Activated CD4-positive, CD25-positive, alpha-beta regulatory T cell treated with anti-CD3 and anti-CD28 coated beads, Interleukin-2, amount 50 U/mL, for 16 hours (primary cell): ENCODE measurements at regions not wholly inside any gene's neighbourhood (a gene's known extent, or its start where the extent isn't known, plus 50 kb on each side); places are given as distances from the start of the nearest gene placed in this dataset.

Experiments
- DNase-seq: peaks from one replicate; pipeline ENCODE4 v3.0.0-alpha.2; 2020; ENCODE audit warnings: low read depth, low spot score

DNA sequence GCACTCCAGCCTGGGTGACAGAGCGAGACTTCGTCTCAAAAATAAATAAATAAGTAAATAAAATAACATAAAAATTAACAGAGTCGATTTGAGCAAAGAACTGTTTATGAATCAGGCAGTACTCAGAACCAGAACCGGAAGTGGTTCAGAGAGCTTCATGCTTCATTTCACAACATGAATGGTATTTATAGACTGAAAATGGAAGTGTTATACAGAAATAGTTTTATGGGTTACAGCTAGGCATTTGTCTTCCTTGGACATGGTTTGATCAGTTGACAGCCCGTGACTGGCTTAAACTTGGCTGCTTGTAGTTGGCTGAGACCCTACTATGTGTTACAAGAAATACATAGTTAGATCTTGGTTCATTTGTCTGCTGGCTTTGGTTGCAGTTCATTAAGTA lies 216.0 kb upstream of the MCTP2 start:
- no peak for DNase-seq

DNA sequence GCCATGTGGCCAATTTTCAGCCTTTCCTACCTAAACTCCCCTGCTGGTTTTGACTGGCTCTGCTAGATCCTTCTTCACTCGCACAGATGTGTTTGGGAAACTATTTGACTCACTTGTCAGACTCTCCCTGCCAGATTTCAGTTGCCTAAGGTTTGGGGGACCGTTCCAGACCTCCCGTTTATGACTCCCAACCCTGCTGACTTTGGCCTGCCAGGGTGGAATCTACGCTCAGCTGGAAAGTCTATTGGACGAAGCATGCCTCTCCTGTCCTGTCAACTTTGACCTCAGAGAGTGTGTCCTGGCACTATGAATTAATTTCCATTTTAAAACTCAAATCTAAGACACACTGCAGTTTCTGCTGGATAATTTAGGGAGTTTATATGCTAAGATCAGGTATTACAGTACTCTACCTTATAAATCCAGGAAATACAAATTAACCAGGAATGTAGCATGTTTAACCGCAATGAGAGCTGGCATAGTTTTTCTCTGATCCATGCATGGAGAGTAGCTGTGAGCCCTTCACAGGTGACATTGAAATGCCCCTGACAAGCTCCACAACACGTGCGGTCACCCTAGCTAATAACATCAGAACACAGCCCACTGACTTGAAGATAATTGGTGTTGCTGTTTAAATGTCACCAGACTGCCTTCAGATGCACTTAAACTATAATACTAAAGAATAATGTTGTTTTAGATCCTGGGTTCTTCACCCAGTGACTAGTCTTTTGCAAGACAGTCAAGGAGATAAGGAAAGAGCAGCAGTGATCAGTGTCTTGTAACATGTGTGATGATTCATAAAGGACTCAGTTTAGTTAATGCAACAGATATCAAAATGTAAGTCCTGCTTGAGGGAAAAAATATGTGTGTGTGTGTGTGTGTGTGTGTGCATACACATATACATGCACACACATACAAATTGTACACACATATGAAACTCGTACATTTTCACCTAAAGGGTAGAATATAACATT lies 223.0 kb upstream of the MCTP2 start:
- no peak for DNase-seq

DNA sequence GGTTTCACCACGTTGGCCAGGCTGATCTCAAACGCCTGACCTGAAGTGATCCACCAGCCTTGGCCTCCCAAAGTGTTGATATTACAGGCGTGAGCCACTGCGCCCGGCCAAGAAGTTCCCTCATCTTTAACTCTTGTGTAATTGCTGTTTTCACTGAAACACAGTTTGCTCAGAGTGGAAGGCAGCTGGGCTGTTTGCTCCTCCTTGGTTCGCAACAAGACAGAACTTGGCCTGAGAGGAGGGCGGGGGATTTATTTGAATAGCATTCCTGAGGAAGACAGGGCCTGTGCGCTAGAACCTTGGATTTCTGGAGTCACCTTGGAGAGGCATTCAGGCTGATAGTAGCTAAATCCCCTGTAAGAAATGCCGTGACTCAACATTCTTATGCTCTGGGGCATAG lies 226.7 kb upstream of the MCTP2 start:
- no peak for DNase-seq

DNA sequence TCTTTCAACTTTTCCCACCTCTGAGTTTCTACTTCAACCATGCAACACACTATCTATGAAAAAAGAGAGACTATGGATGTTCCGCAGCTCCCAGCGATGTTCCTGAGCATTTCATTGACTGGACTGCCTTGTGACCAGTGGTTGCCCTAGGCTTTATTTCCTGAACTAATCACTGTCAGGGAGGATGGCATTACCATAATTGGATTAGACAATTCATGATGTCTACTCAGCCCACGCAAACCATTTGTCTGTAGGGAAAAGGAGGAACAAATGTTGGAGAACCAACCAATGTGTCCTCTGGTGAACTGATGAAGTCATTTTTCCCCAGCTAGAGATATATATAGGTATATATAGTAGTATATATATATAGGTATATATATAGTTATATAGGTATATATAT lies 229.3 kb upstream of the MCTP2 start:
- DNase-seq, result no peak

DNA sequence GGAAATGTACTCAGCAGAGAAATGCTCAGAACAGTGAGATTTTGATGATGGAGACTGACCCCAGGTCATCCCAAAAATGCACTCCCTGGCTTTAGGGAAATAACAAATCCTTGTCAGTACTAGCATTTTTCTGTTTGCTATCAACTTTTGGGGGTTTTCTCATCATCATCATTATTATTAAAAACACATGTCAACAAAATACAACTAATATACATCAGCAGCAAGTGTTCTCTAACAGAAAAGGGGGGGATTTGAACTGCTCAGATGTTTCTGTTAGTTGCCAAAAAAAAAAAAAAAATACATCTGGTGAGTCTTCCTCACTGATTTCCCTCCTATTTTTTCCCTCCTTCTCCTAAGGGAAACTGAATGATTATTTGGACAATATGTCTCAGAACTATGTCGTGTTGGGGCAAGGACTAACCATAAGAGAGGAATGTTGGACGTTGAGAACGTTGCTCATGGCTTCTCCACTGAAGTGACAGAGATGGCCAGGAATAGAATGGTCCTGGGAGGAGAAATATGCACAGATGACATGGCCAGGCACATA lies 230.0 kb upstream of the MCTP2 start:
- DNase-seq, result no peak

DNA sequence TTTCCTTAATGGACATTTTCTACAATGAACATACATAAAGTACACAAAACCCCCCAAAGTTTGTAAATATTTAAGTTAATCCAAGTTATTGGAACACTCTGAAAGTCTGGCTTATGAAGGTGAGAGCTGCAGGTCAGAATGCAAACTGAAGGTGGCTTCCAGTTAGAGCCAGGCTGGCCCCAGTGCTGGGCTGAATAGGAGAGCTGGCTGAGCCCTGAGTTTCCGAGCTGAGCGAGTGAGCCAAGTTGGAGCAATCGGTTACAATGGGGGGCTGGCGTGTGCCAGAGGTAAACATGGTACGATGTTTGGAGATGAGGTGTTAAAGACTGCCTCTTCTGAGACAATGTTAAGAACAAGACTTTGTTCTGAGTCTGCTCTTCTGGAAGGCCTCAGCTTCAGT lies 230.8 kb upstream of the MCTP2 start:
- DNase-seq, result no peak

DNA sequence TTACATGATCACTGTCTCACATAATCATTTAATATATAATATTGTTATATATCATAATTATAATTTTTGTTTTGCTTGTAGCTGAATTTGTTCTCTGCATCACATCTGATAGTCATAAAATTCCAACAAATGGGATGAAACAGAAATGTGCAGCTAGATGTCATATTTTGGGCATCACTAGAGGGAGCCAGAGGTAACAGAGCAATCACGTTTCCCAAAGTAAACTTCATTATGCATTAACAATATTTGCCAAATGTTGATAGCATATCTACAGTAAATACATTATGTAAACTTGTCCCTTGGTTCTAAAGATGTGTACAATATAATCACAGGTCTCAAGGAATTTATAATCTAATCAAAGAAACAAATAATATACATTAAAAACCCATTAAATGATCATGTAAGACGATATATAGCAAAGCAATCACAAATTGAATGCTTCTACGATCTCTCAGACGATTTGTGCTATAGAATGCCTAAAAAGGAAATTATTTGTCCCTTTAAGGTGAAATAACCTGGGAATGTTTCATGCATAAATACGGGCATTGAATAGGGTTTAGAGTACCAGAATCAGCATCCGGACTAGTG lies 234.2 kb upstream of the MCTP2 start:
- DNase-seq, result no peak

DNA sequence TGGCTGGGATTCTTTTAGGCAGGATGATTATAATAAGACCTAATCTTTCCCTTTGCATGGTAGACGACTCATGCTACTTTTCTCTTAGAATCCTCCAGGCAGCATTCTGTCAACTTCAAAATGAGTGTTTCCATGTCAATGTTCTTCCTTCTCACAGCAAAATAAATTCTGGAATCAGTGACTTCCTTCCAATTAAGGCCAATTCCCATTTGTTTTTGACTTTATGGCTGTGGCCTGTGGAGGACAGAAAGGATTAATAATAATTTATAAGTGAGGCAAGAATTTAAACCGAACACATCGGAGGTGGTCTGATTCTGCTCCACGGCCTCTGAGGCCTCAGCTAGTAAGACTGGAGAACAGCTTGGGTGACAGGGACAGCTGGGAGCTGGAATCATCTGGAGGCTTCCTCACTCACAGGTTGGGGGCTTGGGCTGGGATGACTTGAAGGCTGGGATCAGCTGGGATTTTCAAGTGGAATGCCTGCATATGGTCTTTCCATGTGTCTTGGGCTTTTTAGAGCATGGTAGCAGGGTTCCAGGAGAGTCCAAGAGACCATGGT lies 241.8 kb upstream of the MCTP2 start:
- no peak for DNase-seq

DNA sequence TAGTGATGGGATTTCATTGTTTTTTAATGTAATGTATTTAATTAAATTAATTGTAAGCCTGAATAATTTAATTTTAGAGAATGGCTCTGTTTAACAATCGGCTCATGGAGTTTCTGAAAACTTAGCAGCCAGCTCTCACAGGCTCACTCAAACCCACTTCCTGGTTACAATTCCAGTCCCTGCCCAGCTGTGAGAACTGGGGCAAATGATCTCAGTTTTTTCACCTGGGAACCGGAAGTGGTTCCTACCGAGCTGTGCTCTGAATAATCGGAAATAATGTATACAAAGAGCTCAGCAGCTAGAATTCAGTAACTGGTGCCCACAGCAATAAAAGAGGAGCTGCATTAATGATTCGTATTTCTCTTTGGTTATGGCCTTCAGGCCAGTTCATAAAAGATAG lies 244.3 kb upstream of the MCTP2 start:
- no peak for DNase-seq

DNA sequence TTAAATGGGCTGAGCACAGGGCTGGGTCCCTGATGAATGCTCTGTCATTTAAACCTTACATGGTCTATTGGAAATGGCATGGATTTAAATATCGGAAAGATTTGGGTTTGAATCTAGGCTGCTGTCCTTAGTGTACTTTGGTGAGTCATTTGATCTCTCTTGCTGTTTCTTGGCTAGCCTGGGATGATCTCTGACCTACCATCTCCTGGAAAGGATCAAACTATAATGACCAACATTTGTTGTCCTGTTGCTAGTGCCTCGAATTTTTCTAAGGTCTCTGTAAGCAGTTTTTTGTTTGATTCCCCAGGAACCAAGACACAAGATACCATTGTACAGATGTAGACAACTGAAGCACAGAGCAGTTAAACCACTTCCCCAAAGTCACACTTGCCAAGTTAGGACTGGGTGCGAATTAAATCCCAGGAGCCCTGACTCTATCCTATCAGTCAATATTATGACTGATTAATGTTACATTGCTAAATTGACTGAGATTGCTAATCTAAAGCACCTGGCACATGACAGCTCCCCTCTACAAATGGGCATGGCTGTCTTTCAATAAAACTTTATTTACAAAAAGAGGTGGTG lies 244.9 kb upstream of the MCTP2 start:
- DNase-seq, result no peak

DNA sequence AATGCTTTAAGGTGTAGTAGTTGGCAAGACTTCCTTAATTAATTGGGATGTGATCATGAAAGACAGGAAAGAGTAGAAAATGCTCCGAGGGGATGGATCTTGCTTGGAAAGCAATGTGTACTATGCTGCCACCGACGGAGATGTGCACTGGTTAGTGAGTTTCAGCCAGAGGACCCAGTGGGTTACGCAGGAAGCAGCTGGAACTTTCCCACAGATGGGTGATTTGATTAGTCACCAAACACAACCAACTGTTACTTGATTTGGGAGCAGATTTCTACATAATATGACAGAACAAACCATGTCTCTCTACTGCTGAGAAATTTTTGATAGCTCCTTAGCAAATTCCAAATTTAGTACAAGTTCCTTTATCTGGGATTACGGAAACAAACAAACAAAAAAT lies 245.4 kb upstream of the MCTP2 start:
- DNase-seq, result no peak

DNA sequence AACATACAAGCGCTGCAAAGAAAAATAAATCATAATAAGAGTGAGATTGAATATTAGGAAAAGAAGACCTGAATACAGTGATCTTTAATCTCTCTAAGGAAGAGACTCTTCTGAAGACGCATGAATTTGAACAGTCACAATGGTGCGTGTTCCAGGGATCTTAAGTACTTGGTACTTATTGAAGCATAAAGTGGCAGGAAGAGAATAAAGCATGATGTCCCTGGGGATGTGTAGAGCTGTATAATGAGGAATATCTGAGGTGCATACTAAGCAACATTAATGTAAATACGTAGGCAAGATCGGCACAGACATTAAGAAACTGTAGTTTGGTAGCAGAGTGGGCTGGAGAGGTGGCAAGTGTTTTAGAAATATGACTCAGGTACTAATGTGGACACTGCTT lies 246.2 kb upstream of the MCTP2 start:
- no peak for DNase-seq

DNA sequence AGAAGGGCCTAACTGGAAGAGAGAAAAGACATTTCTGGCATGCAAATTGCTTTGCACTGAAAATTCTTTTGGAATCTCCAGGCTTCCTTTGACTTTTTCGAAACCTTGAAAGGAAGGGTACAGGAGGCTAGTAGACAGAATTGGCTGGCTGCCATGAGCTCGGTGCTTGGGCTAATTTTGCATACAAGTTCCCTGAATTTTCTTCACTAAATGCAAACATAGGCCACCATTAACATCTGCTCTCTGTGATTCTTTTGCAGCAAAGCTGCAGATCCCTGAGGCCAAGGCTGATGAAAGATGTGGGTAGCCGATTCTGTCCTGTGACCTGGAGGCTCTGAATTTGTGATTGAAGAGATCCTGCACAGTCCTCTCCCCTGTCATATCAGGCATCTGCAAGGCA lies 247.8 kb upstream of the MCTP2 start:
- no peak for DNase-seq

DNA sequence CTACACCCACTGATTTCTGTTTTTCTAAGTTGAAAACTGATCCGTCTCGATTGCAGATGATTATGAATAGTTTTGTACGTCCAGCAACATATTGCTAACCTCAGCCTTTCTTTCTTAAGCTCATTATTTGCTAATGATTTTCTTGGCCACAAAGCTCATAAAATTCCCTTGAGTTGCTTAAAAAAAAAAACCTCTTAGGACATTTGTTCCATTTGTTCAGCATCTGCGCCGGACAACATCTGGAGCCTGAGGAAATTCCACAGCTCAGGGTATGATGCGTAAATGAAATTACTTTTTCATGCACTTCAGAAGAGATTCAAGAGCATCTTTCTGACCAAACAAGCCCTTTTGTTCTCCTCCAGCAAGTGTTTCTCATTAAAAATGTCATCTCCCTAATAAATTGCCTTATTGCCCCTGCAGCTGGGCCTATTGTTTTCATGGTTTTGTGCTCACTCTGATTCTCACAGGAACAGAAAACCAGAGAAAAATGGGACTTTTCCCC lies 249.1 kb upstream of the MCTP2 start:
- no peak for DNase-seq

DNA sequence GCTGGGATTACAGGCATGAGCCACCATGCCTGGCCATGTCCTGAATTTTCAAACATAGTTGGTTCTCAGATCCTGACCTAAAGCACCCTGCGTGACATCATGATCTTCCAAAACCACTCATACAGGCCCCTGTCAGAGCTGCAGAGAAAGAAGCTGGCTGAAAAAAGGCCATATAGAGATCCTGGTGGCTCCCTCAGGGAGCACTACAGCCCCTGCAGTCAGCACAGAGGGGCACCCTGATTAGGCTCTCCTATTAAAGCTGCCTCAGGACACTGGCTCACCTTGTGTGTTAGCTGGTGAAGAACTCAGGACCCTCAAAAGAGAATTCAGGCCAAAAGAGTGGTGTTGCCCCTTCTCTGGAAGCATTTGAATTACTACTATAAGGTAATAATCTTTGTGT lies 249.7 kb upstream of the MCTP2 start:
- no peak for DNase-seq

DNA sequence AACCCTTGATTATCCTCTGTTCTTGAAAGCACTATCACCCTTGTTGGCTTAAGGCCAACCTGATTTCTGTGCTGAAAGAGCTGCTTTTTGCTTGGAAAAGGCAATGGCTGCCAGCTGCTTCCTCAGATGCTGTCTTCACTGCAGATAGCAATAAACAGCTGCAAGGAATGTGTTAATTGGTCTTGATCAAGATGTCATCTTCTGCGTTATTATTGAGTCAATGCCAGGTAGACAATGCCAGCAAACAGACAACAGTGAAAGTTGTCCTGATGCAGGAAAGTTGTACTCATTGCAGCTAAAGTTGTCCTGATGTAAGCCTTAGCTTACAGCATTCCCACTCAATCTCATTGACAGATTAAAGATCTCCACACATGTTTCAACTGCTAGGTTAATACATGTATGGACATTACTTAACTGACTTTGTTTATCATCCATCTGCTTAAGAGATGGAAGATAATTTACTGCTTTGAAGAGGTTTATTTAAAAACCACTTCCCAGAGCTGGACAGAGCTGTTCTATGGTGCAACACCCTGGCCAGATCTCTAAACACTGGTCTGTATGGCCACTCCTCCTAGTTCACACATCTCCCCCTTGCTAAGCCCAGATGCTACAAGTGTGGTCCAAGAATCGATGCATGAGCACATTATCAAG lies 251.0 kb upstream of the MCTP2 start:
- no peak for DNase-seq

DNA sequence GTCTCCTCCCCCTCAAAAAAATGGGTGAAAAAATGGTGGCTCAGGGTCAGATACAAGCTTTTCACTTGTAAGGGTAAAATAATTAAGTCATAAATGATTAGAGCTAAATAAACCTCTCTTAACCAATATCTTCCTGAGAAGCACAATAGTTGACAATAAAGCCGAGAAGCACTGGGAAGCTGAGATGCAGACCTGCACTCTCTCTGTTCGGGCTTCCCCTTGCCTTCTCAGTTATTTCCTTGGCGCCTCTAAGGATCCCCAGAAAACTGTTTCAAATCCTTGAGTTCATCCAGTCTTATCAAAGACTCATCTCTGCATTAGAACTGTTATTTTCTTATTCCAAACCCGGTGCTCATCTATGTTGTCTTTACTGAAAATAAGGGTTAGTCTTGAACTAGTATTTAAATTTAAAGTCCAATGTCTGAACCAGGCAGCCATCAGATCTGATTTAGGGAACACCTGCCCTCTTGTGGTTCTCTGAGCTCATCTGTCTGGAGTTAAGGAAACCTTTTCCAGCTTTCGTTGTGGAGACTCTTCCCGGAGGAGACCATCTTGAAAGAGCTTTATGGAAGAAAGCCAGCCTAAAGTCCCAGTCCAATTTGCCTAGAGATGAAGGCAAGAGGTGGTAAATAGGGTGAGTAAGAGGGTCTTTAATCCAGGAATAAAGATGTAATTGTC lies 256.4 kb upstream of the MCTP2 start:
- DNase-seq, result no peak

DNA sequence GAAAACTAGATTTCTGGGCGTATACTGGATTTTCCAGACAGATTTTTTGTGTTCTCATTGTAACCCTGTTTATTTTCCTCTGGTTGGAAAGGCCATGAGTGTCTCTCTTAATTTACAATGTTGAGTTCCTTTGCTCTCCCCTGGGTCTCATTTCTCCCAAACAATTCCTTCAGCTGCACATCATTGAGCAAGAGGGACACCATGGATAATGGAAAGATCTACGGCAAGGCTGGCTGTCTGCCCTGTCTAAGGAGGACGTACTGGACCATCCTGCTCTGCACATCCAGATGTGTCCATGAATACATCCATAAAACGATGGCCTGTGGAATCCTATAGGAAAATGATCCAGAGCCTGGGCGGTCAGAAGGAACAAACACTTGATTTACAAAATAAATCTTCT lies 258.1 kb upstream of the MCTP2 start:
- DNase-seq, result no peak

DNA sequence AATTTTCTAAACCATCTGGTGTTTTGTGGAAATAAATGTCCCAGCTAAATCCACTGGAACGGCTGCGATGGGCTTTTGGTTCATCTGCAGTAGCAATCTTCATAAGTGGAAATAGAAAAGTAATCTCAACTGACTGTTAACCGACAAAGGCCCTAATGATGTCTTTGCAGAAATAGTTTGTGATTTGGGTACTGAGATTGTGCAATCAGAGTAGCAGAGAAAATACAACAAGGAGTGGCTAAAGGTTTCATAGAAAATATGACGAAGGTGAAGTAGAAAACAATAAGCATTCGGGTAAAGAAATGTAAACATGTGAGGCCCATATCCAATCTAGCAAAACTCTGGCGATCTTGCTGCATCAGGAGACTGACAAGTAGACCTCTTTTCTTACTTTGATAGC lies 262.6 kb upstream of the MCTP2 start:
- DNase-seq, result no peak

DNA sequence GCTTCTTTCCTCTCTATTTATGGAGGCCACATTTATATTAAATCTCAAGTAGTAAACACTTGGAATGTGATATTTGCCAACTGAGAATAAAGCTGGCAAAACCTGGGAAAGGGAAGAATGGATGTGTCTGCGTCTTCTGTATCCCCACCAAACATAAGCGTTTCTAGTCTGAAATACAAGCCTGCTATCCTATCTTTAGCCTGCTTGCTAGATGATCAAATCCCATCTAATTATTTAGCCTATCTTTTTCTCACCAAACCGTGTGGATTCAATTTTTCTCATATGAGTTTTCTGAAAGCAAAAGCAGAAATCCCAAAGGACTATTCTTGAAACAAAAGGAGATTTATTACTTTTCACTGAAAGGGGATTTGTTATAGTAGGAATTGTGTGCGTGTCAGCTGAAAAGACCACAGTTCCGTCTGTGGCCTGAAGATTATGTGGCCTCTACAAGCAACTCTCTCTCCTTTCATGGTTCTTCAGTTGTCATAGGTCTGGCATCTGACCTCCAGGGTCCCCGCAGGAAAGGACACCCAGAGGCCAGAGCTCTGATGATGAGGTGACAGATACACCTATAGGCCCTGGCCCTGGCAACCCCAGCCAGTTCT lies 266.0 kb upstream of the MCTP2 start:
- DNase-seq, result no peak
